ENCODE measurements at regions not wholly inside any gene's neighbourhood (a gene's known extent, or its start where the extent isn't known, plus 50 kb on each side); places are given as distances from the start of the nearest gene placed in this dataset.

- DNase-seq (ENCODE audit: low read depth, low spot score) = no peak
- no peak overlapping the region for H3K4me3 Mint-ChIP-seq
- H3K27me3 Mint-ChIP-seq (ENCODE audit: low read depth) = no peaks in the 10 kb centered on the region
- H3K27ac Mint-ChIP-seq (ENCODE audit: unreplicated experiment) = no peak overlapping the region
- TF ChIP-seq, protein P1, sequence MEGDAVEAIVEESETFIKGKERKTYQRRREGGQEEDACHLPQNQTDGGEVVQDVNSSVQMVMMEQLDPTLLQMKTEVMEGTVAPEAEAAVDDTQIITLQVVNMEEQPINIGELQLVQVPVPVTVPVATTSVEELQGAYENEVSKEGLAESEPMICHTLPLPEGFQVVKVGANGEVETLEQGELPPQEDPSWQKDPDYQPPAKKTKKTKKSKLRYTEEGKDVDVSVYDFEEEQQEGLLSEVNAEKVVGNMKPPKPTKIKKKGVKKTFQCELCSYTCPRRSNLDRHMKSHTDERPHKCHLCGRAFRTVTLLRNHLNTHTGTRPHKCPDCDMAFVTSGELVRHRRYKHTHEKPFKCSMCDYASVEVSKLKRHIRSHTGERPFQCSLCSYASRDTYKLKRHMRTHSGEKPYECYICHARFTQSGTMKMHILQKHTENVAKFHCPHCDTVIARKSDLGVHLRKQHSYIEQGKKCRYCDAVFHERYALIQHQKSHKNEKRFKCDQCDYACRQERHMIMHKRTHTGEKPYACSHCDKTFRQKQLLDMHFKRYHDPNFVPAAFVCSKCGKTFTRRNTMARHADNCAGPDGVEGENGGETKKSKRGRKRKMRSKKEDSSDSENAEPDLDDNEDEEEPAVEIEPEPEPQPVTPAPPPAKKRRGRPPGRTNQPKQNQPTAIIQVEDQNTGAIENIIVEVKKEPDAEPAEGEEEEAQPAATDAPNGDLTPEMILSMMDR (conservative IDR thresholded peaks at IDR 0.05) = no peak
- H3K9me3 Mint-ChIP-seq = no peaks in the 10 kb centered on the region
- no peaks in the 10 kb centered on the region for H3K36me3 Mint-ChIP-seq (ENCODE audit: low read depth)
- H3K4me1 Mint-ChIP-seq = peaks cover 6% of the 10 kb centered on the region
Observed at GRCh38 chr22:44438481-44439131, 59.4 kb downstream of the RTL6 start.

DNA sequence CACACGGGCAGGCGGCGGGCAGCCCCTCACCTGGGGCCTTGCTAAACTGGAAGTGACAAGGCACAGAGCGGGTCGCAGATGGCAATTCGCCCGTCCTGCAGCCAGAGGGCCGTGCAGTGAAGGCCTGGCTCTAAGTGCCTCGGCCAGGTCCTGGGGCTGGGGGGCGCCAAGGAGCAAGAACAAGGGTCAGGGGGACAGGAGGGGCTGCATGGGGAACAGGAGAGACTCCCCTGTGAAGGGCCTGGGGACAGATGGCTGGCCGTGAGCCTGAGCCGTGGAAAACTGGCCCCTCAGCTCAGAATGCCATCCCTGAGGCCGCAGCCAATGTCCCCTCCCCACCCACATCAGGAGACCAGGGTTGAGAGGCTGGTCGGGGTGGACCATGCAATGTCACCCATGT is 60.0 kb downstream of the RTL6 start:
- DNase-seq (ENCODE audit: low read depth, low spot score) = no peak
- no peak overlapping the region for H3K27ac Mint-ChIP-seq (ENCODE audit: unreplicated experiment)
- H3K4me3 Mint-ChIP-seq = no peak overlapping the region
- peaks cover 6% of the 10 kb centered on the region for H3K4me1 Mint-ChIP-seq
- TF ChIP-seq, protein P1 (conservative IDR thresholded peaks at IDR 0.05) = no peak
- H3K36me3 Mint-ChIP-seq (ENCODE audit: low read depth) = no peaks in the 10 kb centered on the region
- no peaks in the 10 kb centered on the region for H3K27me3 Mint-ChIP-seq (ENCODE audit: low read depth)
- H3K9me3 Mint-ChIP-seq = no peaks in the 10 kb centered on the region

DNA sequence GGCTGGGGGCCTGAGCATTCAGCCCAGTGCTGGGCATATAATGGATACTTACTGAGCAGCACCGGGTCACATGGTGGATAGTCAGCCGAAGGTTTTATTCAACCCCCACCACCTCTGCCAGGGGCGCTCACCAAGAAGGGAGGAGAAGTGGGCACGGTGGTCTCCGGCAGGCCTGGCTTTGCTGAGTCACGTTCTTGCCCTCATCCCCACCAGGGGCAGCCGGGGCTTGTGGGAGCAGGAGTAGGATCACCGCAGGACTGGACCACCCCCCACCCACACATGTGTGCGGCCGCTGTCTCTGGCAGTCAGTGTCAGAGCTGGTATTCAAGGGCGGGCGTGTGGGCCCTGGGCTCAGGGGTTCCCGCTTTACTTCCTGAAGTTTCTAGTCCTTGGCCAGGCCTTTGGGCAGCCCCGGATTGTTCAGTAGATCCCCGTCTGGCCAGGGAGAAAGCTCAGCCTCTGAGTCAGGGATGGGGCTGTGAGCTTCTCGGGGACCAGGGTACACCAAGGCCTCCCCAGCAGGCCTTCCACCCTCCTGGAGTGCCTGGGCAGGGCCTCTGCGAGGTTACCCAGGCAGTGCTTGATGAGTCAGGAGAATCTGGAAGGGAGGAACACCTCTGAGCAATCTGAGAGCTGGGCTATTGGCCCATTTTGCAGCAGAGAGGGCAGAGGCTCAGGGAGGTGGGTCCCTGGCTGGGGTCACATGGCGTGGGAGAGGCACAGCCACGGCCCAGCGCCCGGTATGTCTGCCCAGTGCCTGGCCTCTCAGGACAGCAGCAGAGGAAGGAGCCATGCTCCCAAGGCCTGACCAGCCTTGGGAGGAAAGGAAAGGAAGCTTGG is 60.6 kb downstream of the RTL6 start:
- Mint-ChIP-seq H3K4me1 (peaks cover 6% of the 10 kb centered on the region), H3K27me3 (ENCODE audit: low read depth) (no peaks in the 10 kb centered on the region), H3K4me3 (no peak overlapping the region), H3K27ac (ENCODE audit: unreplicated experiment) (no peak overlapping the region), H3K9me3 (no peaks in the 10 kb centered on the region), H3K36me3 (ENCODE audit: low read depth) (no peaks in the 10 kb centered on the region)
- TF ChIP-seq, protein P1 (conservative IDR thresholded peaks at IDR 0.05) = no peak
- no peak for DNase-seq (ENCODE audit: low read depth, low spot score)

GRCh38 chr22:44436736-44437135 is 61.3 kb downstream of the RTL6 start:
- TF ChIP-seq, protein P1 (conservative IDR thresholded peaks at IDR 0.05) = no peak
- Mint-ChIP-seq H3K4me3 (no peak overlapping the region), H3K4me1 (peaks cover 6% of the 10 kb centered on the region), H3K36me3 (ENCODE audit: low read depth) (no peaks in the 10 kb centered on the region), H3K27ac (ENCODE audit: unreplicated experiment) (no peak overlapping the region), H3K27me3 (ENCODE audit: low read depth) (no peaks in the 10 kb centered on the region), H3K9me3 (no peaks in the 10 kb centered on the region)
- DNase-seq (ENCODE audit: low read depth, low spot score) = no peak

GRCh38 chr22:44431256-44431655 is 66.8 kb downstream of the RTL6 start:
- DNase-seq (ENCODE audit: low read depth, low spot score) = no peak

More at GRCh38 chr22:44431256-44431655, 66.8 kb downstream of the RTL6 start:
- TF ChIP-seq, protein P1 (conservative IDR thresholded peaks at IDR 0.05) = no peak
- H3K36me3 Mint-ChIP-seq (ENCODE audit: low read depth) = no peaks in the 10 kb centered on the region
- H3K9me3 Mint-ChIP-seq = no peaks in the 10 kb centered on the region
- no peaks in the 10 kb centered on the region for H3K27me3 Mint-ChIP-seq (ENCODE audit: low read depth)
- peaks cover 23% of the 10 kb centered on the region for H3K4me1 Mint-ChIP-seq
- no peak overlapping the region for H3K4me3 Mint-ChIP-seq
- no peak overlapping the region for H3K27ac Mint-ChIP-seq (ENCODE audit: unreplicated experiment)

Measured in neural crest cell (in vitro differentiated cells).